Fibroblast of villous mesenchyme (primary cell): ENCODE measurements at regions not wholly inside any gene's neighbourhood (a gene's known extent, or its start where the extent isn't known, plus 50 kb on each side); places are given as distances from the start of the nearest gene placed in this dataset.

Experiments used
- DNase-seq: peaks from one replicate; pipeline ENCODE4 v3.0.0-alpha.2; 2010; ENCODE audit warnings: low read depth
- H3K4me3 ChIP-seq: 2 replicates; pipeline ENCODE4 v1.5.1; 2011; ENCODE audit warnings: low read depth, mild to moderate bottlenecking, low read length
- CTCF ChIP-seq: IDR thresholded peaks from 2 replicates; pipeline ENCODE4 v1.5.1; 2012; ENCODE audit warnings: low read depth, mild to moderate bottlenecking, low read length; ENCODE audit not compliant: insufficient read depth

DNA sequence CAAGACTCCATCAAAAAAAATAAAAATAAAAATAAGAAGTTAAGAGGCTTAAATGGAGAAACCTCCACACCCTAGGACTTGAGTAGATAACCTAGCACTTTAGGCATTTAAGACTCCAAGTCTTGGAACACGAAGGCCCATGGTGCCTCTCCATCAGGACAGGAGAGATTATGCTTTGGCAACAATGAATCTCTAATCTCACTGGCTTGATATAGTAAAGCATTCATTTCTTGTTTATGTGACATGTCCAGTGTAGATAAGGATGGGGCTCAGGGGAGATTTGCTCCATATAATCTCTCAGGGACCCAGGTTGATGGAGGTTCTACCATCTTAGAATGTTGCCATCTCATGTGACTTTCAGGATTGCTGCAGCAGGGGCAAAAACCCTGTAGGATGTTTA lies 117.7 kb upstream of the FUT8 start:
- no peak for DNase-seq
- no peak overlapping the region for H3K4me3 ChIP-seq
- TF ChIP-seq CTCF = no peak

DNA sequence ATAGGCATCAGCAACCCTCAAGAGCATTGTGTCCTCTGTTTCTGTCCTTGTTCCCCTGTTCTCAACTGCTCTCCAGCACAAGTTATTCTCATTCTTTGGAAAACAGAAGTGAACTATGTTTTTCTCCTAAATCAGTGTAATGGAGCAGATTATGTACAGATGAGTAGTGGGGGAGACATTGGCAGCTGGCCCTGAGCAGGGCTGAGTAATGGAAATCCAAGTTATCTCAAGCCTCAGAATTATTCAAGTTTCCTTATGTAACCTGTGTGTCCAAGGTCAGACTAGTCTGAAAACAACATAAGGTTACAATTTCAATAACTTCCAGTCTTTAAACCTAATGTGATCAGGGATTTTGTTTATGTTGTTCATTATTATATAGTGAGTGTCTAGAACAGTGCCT lies 116.1 kb upstream of the FUT8 start:
- DNase-seq = no peak
- no peak overlapping the region for H3K4me3 ChIP-seq
- no peak for TF ChIP-seq CTCF

- no peak for TF ChIP-seq CTCF
- no peak overlapping the region for H3K4me3 ChIP-seq
- no peak for DNase-seq
These were observed 115.7 kb upstream of the FUT8 start for GRCh38 chr14:65296876-65297275.

GRCh38 chr14:65297744-65298143 lies 114.8 kb upstream of the FUT8 start:
- H3K4me3 ChIP-seq = no peak overlapping the region
- DNase-seq = no peak
- TF ChIP-seq CTCF = no peak

- H3K4me3 ChIP-seq = no peak overlapping the region
- no peak for TF ChIP-seq CTCF
- no peak for DNase-seq
These were observed 112.7 kb upstream of the FUT8 start for GRCh38 chr14:65299826-65300225.

GRCh38 chr14:65301862-65302539 lies 110.5 kb upstream of the FUT8 start:
- TF ChIP-seq CTCF = no peak
- DNase-seq = no peak
- no peak overlapping the region for H3K4me3 ChIP-seq
